Inferior parietal cortex (tissue), 1 donor: ENCODE measurements at regions not wholly inside any gene's neighbourhood (a gene's known extent, or its start where the extent isn't known, plus 50 kb on each side); places are given as distances from the start of the nearest gene placed in this dataset.

Experiments
- DNase-seq: peaks from one replicate; pipeline ENCODE4 v3.0.0-alpha.2; 2016; ENCODE audit errors: extremely low spot score

DNA sequence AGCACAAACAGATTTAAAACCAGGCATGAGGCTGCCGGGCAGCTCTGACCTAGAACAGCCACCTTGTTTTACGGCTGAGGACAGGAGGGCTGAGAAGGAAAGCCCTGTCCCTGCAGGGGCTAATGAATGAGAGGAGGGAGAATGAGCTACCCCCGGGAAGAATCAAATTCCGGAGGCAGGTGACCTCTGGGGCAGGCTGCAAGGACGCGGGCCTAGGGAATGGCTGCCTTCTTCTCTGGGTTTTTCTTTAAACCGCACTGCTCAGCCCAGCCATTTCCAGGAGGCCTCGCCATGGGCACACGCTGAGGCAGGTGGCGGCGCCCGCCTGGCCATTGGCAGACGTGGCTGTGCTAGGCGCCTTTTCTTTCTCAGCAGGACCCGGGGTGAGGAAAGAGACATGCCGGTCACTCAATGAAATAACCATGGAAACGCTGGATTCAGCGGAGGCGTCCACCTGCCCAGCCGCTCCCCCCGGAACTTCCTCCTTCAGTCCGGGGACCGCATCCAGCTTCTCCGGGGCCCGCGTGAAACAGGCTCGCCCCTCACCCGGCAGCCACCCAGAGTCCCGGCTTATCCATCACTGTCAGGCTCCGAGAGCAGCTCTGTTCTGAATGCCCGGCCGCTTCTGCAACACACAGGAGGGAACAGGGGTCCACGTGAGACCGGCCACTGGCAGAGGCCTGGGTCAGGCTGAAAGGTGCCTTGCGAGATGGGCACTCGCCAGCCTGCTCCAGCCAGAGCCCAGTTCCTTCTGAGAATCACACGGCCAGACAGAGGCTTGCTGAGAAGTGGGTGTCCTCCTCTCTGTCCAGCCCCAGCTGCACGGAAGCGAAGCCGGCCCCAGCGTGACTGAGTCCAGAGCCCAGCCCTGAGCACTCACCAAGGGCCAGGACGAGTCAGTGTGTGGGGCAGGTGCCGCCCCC lies 82.1 kb downstream of the PDGFA start:
- DNase-seq: no peak

DNA sequence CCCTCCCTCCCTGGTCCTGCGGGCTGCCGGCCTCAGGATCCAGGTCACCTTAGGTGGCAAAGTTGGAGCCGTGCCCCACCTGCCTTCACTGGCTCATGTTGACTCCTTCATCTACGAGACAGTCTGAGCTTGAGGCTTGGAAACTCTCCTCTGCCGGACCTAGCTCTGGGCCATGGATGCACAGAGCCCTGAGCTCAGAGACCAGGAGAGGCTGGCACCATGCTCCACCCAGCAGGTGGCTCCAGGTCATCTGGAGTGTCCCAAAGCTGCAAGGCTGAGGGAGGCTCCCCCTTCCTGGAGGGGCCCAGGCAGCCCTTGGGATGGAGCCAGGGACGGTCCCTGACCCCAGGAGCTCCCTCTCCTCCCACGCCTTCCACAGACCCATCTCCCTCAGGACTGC lies 81.3 kb downstream of the PDGFA start:
- no peak for DNase-seq

DNA sequence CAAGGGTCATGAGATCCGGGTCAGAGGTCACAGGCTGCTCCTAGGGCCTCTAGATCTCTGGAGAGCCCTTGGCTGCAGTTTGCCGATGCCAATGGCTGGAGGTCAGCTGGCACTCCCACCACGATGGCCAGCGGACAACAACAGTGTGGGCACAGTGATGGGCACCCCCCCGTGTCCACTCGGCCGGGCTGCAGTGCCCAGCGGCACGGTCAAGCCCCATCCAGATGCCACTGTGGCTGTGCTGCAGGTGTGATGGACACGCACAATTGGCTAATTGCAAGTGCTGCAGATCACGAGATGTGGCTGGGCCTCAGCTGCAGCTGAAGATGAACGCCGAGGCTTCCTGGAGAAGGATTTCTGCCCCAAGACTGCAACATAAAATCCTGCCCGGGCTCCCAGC lies 80.7 kb downstream of the PDGFA start:
- no peak for DNase-seq

DNA sequence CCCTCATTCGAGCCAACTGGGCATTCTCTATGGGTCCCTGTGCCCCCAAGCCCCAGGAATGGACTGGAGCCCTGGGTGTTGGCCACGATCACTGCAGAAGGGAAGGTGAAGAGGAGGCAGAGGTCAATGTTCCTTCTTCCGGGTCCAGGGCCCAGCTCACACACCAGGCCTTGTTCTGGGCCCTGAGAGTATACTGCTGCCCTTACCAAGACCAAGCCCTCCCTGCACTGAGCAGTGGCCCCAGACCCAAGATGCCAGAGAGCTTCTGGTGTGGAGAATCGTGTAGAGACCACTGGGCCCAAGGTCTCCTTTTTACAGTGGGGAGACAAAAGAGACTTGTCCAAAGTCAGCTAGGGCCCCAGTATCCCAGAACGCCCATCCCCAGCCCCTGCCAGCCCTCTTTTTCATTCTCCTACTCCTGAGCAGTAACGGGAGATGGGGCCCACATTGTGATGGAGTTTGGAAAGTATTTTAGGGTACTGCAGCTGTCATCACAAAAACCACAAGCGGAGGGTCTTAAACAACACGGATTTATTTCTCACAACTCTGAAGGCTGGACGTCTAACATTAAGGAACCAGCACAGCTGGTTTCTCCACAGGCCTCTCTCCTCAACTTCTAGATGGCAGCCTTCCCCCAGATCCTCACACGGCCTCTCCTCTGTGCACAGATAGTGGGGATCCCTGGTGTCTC lies 79.4 kb downstream of the PDGFA start:
- DNase-seq: no peak

DNA sequence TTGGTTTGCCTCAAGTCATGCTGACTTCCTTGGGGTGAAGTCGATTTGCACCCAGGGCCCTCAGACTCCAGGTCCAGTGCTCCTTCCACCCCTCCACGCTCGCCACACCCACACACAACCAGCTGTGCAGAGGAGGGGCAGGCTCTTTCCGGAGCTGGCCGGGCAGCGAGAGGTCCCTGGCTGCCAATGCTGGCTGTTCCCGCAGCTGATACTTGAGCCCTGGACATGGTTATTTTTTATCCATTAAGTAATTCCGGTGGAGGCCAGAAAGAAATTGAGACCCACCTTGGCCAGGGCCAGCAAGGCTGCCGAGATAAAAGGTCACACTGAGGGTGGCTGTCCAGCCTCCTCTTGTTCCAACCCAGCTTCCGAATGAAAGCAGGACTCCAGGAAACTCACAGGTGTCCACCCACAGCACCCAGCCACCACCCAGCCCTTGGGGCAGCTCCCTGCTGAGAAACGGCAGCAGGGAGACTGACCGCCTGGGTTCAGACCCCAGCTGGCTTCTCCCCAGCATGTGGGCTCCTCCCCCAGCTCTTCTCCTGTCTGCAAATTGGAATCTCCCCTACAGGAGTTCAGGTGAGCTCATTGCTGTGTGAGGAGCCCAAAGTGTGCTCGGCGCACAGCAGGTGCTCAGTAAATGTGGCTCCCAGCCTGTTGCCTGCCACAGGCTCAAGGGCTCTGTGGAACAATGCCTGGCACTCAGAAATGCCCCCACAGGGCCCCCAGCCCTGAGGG lies 77.8 kb downstream of the PDGFA start:
- no peak for DNase-seq

DNA sequence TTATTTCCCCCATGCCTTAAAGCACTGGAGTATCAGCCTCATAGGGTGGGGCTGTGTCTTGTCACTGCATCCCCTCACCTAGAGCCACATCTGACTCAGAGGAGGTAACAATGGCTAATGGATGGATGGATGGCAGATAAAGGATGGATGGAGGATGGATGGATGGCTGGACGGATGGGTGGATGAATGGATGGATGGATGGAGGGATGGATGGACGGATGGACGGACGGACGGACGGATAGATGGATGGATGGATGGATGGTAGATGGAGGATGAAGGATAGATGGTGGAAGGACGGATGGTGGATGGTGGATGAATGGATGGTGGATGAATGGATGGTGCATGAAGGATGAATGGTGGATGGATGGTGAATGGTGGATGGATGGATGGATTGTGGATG lies 77.2 kb downstream of the PDGFA start:
- no peak for DNase-seq

DNA sequence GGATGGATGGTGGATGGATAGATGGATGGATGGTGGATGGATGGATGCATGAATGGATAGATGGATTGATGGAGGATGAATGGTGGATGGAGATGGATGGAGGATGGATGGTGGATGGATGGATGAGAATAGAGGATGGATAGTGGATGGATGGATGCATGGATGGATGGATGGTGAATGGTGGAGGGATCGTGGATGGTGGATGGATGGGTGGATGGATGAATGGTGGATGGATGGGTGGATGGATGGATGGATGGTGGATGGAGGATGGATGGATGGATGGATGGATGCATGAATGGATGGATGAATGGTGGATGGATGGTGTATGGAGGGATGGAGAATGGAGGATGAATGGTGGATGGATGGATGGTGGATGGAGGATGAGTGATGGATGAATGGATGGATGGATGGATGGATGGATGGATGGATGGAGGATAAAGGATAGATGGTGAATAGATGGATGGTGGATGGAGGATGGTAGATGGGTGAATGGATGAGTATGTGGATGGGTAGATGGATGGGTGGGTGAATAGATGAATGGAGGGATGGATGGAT lies 76.3 kb downstream of the PDGFA start:
- no peak for DNase-seq

DNA sequence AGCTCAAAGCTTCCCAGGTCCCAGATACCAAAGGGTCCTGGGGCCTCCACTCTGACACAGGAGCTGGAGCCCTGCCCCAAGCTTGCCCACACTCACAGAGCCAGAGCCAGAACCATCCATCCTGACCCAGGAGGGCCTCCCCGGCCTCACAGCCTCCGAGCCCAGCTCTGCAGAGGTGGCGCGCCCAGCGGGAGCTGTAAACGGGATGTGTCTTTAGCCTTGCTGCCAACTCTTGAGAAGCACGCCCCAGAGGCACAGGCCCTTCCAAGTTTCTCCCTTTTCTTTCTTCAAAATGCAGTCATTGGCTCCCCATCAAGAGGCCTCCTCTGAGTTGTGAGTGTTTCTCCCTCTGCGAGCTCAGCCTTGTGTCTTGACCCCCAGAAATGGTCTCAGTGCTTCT lies 75.0 kb downstream of the PDGFA start:
- DNase-seq: no peak

DNA sequence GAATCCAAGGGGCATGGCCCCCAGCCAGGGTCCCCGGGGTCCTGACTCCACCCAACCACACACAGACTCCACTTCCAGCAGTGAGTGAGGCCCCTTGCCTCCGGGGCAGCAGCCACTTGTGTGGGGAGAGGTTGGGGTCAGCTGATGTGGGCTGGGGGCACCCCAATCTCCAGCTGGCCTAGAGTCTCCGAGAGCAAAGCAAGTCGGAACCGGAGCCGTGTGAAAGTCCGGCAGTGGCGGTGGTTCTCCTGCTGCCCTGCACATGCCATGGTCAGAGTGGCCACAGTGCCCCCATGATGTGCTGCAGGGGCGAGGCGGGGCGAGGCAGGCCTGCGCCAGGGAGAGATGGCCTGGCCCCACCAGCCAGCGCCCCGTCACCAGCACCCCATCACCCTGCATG lies 74.6 kb downstream of the PDGFA start:
- no peak for DNase-seq

DNA sequence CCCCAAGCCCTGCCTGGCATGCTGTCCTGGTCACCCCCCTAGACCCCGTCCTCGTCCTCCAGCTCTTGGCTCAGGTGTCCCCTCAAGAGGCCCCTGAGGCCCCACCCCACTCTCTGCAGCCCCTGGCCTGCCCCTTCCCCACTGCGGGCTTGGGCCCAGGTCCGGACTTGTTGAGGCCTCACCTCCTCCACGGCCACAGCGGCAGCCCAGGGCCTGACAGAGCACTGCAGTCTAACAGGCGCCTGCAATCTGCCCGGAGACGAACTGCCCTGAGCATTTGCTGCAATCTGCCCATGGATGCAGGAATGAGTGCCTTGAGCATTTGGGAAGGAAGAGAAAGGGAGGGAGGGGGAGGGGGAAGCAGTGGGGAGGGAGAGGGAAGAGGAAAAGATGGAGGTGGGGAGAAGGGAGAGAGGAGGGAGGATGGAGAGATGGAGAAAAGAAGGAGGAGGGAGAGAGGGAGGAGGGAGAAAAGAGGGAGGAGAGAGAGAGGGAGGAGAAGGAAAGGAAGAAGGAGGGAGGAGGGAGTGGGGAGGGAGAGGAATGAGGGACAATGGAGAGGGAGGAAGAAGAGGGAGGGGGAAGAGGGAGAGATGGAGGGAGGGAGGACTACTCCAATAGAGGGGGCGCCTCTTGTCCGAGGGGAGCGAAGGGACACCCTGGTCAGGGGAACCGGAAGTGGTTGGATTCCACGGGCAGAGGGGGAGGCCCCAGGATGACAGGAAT lies 73.9 kb downstream of the PDGFA start:
- DNase-seq: no peak

DNA sequence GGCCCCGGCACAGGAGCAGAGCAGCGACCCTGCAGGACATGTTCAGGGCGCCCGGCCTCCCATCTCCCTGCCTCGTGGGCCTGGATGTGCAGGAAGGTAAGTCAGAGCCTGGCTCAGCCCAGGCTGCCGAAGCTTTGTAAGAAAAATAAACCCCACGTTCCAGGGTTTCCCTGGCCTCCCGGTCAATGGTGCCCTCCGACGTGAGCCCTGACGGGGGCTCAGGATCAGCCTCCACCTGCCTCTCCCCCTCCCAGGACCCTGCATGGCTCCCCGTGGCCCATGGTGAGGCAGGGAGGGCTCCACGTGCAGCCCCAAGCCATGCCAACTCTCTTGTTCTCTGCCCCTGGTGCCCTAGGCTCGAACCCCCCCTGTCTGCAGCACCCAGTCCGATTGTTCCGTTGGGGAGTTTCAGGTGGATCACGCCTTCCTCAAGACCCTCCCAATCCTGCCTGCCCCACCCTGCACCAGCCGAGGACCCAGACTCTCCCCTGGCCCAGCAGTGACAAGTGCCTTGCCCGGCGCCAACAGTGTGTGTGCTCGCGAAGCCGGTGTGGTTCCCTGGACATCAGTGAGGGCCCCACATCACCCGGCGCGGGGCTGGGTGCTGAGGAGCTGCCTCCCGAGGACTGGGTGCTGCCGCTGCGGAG lies 73.2 kb downstream of the PDGFA start:
- no peak for DNase-seq
